HG03064 (cell line): ENCODE measurements at regions not wholly inside any gene's neighbourhood (a gene's known extent, or its start where the extent isn't known, plus 50 kb on each side); places are given as distances from the start of the nearest gene placed in this dataset.
"Not testable (repeated sequence)": the region's sequence is repeated elsewhere in the genome, so short reads cannot be mapped to it uniquely, and the experiment has no call there.

Source experiments
- ATAC-seq: cut with Tn5 transposase; IDR thresholded peaks from one replicate; pipeline ENCODE4 v1.9.1; 2021; ENCODE audit warnings: low read depth; ENCODE audit not compliant: unreplicated experiment

GRCh38 chr2:208673631-208674030 lies 267.0 kb downstream of the PTH2R start:
- no peak for ATAC-seq

- ATAC-seq = no peak
These were observed 268.3 kb downstream of the PTH2R start for GRCh38 chr2:208674919-208675318.

- ATAC-seq = not testable (repeated sequence)
These were observed 279.3 kb downstream of the PTH2R start for GRCh38 chr2:208685929-208686328.

- no peak for ATAC-seq
These were observed 280.1 kb downstream of the PTH2R start for GRCh38 chr2:208686665-208687064.

GRCh38 chr2:208687720-208688119 lies 281.1 kb downstream of the PTH2R start:
- ATAC-seq = not testable (repeated sequence)

GRCh38 chr2:208698114-208698513 lies 291.5 kb downstream of the PTH2R start:
- no peak for ATAC-seq

- no peak for ATAC-seq
These were observed 301.9 kb downstream of the PTH2R start for GRCh38 chr2:208708486-208708885.

- ATAC-seq = no peak
These were observed 305.0 kb downstream of the PTH2R start for GRCh38 chr2:208711598-208711997.

GRCh38 chr2:208713066-208713745 lies 306.6 kb downstream of the PTH2R start:
- no peak for ATAC-seq

GRCh38 chr2:208718828-208719227 lies 312.2 kb downstream of the PTH2R start:
- ATAC-seq = no peak

GRCh38 chr2:208722731-208723130 lies 316.1 kb downstream of the PTH2R start:
- no peak for ATAC-seq

GRCh38 chr2:208725280-208725679 lies 318.7 kb downstream of the PTH2R start:
- no peak for ATAC-seq

GRCh38 chr2:208726242-208726641 lies 319.6 kb downstream of the PTH2R start:
- ATAC-seq = no peak

- not testable (repeated sequence) for ATAC-seq
These were observed 345.2 kb downstream of the PTH2R start for GRCh38 chr2:208751663-208752415.

GRCh38 chr2:208757364-208757763 lies 350.8 kb downstream of the PTH2R start:
- ATAC-seq = no peak

GRCh38 chr2:208773074-208773473 lies 366.5 kb downstream of the PTH2R start:
- not testable (repeated sequence) for ATAC-seq

GRCh38 chr2:208781166-208781565 lies 374.6 kb downstream of the PTH2R start:
- ATAC-seq = no peak

GRCh38 chr2:208782097-208782496 lies 375.5 kb downstream of the PTH2R start:
- no peak for ATAC-seq

- no peak for ATAC-seq
These were observed 376.6 kb downstream of the PTH2R start for GRCh38 chr2:208783184-208783583.

GRCh38 chr2:208784774-208785173 lies 378.2 kb downstream of the PTH2R start:
- ATAC-seq = not testable (repeated sequence)

- no peak for ATAC-seq
These were observed 384.7 kb downstream of the PTH2R start for GRCh38 chr2:208791257-208791656.

GRCh38 chr2:208792766-208793165 lies 386.2 kb downstream of the PTH2R start:
- ATAC-seq = no peak
